Neural progenitor cell (in vitro differentiated cells): ENCODE measurements at regions not wholly inside any gene's neighbourhood (a gene's known extent, or its start where the extent isn't known, plus 50 kb on each side); places are given as distances from the start of the nearest gene placed in this dataset.

Experiments used
- DNase-seq: peaks from one replicate; pipeline ENCODE4 v3.0.0-alpha.2; 2016; ENCODE audit warnings: low spot score
- H2AFZ ChIP-seq: fragments of 200-600 bp; sonication (generic); replicated peaks from 2 replicates; pipeline ENCODE4 v1.6.1; 2016; ENCODE audit warnings: antibody characterized with exemption
- H3F3A ChIP-seq: fragments of 200-600 bp; sonication (generic); 2 replicates; pipeline ENCODE4 v1.6.1; 2016; ENCODE audit warnings: antibody characterized with exemption, low read depth
- H3K27ac ChIP-seq: fragments of 200-600 bp; sonication (generic); 2 replicates; pipeline ENCODE4 v1.5.1; 2016; ENCODE audit warnings: mild to moderate bottlenecking
- H3K27me3 ChIP-seq: fragments of 200-600 bp; sonication (generic); 2 replicates; pipeline ENCODE4 v1.6.1; 2016; ENCODE audit warnings: mild to moderate bottlenecking, moderate library complexity
- H3K36me3 ChIP-seq: fragments of 200-600 bp; sonication (generic); 2 replicates; pipeline ENCODE4 v1.5.1; 2016
- H3K4me1 ChIP-seq: fragments of 200-600 bp; sonication (generic); 2 replicates; pipeline ENCODE4 v1.6.1; 2016; ENCODE audit warnings: mixed run types
- H3K4me2 ChIP-seq: fragments of 200-600 bp; sonication (generic); 2 replicates; pipeline ENCODE4 v1.6.1; 2016
- H3K4me3 ChIP-seq: fragments of 200-600 bp; sonication (generic); 2 replicates; pipeline ENCODE4 v1.5.1; 2016
- H3K79me2 ChIP-seq: fragments of 200-600 bp; sonication (generic); 2 replicates; pipeline ENCODE4 v1.6.1; 2016; ENCODE audit warnings: low read depth
- H3K9ac ChIP-seq: fragments of 200-600 bp; sonication (generic); 2 replicates; pipeline ENCODE4 v1.6.1; 2016
- H3K9me3 ChIP-seq: fragments of 200-600 bp; sonication (generic); 2 replicates; pipeline ENCODE4 v1.5.1; 2016; ENCODE audit warnings: low read depth
- H4K20me1 ChIP-seq: fragments of 200-600 bp; sonication (generic); 2 replicates; pipeline ENCODE4 v1.6.1; 2016; ENCODE audit warnings: low read depth
- H3K27ac Mint-ChIP-seq: 3 replicates; pipeline ENCODE4 v1.8.0; 2021; ENCODE audit warnings: mixed read lengths
- H3K27me3 Mint-ChIP-seq: 2 replicates; pipeline ENCODE4 v1.8.0; 2022; ENCODE audit warnings: low read depth, mild to moderate bottlenecking, inconsistent platforms, moderate library complexity, mixed read lengths; ENCODE audit not compliant: insufficient read depth
- H3K36me3 Mint-ChIP-seq: 3 replicates; pipeline ENCODE4 v1.8.0; 2021; ENCODE audit warnings: mixed read lengths
- H3K4me1 Mint-ChIP-seq: 3 replicates; pipeline ENCODE4 v1.8.0; 2021; ENCODE audit warnings: mixed read lengths
- H3K4me3 Mint-ChIP-seq: 3 replicates; pipeline ENCODE4 v1.8.0; 2021; ENCODE audit warnings: mild to moderate bottlenecking, moderate library complexity, mixed read lengths
- H3K9me3 Mint-ChIP-seq: 3 replicates; pipeline ENCODE4 v1.8.0; 2020; ENCODE audit warnings: mixed read lengths
- EZH2 ChIP-seq: fragments of 200-600 bp; sonication (generic); IDR thresholded peaks from 2 replicates; pipeline ENCODE4 v1.6.1; 2017; ENCODE audit warnings: antibody characterized with exemption, mild to moderate bottlenecking, moderate library complexity
- EZH2phosphoT487 ChIP-seq: fragments of 200-600 bp; sonication (generic); IDR thresholded peaks from 2 replicates; pipeline ENCODE4 v1.6.1; 2017; ENCODE audit warnings: antibody characterized with exemption
- TF ChIP-seq, protein P1 (sequence below): fragments of 200-600 bp; sonication (generic); IDR thresholded peaks from 2 replicates; pipeline ENCODE4 v1.5.1; 2017; ENCODE audit warnings: antibody characterized with exemption, mild to moderate bottlenecking

DNA sequence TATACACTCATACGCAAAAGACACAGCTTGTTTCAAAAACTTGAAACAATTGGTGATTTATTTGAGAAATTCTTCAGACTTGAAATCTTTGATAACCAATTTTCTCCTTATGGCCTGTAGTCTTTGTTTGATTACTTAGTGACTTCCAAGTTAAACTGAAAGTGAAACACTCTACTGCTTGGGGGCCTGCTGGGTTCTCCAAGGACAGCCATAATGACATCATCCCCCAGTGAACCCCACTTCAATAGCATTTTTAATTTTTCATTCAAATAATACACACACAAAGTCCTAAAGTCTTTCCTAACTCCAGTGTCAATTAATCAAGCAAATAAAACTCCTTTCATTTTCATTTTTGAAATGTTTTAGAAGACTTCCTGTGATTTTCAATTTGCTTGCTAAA is 59.2 kb downstream of the KRTAP19-8 start:
- Histone ChIP-seq H3K27ac (no peak overlapping the region), H3K9ac (no peak overlapping the region), H3K27me3 (no peaks in the 10 kb centered on the region), H3K79me2 (no peaks in the 10 kb centered on the region), H2AFZ (no peak overlapping the region), H3K4me2 (no peak overlapping the region), H3K36me3 (no peaks in the 10 kb centered on the region), H3K4me1 (no peaks in the 10 kb centered on the region), H3K4me3 (no peak overlapping the region), H3K9me3 (no peaks in the 10 kb centered on the region), H3F3A (no peaks in the 10 kb centered on the region), H4K20me1 (no peaks in the 10 kb centered on the region)
- no peak overlapping the region for H3K4me3 Mint-ChIP-seq
- H3K27ac Mint-ChIP-seq: no peak overlapping the region
- no peaks in the 10 kb centered on the region for H3K9me3 Mint-ChIP-seq
- no peaks in the 10 kb centered on the region for H3K36me3 Mint-ChIP-seq
- DNase-seq: no peak
- H3K27me3 Mint-ChIP-seq: no peaks in the 10 kb centered on the region
- peaks cover 2% of the 10 kb centered on the region for H3K4me1 Mint-ChIP-seq
- TF ChIP-seq EZH2phosphoT487: no peak
- TF ChIP-seq, protein P1, sequence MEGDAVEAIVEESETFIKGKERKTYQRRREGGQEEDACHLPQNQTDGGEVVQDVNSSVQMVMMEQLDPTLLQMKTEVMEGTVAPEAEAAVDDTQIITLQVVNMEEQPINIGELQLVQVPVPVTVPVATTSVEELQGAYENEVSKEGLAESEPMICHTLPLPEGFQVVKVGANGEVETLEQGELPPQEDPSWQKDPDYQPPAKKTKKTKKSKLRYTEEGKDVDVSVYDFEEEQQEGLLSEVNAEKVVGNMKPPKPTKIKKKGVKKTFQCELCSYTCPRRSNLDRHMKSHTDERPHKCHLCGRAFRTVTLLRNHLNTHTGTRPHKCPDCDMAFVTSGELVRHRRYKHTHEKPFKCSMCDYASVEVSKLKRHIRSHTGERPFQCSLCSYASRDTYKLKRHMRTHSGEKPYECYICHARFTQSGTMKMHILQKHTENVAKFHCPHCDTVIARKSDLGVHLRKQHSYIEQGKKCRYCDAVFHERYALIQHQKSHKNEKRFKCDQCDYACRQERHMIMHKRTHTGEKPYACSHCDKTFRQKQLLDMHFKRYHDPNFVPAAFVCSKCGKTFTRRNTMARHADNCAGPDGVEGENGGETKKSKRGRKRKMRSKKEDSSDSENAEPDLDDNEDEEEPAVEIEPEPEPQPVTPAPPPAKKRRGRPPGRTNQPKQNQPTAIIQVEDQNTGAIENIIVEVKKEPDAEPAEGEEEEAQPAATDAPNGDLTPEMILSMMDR: no peak

DNA sequence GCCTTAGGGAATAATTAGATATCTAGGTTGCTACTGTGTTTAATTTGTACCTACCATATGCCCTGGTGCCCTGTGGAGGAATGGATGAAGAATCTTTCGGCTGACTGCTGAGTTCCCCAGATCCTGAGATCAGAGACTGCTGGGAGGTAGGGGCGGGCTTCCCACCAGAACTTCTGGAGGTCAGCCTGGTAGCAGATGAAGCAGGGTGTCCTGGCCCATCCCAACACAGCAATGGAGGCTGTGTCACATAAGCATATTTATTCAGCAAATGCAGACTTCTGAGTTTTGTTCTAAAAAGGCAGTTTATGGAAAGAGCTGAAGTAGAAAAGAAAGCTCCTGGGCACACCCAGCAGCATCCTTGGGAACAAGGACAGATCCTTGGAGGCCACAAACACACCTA is 74.0 kb downstream of the KRTAP19-8 start:
- no peaks in the 10 kb centered on the region for H3K4me1 ChIP-seq
- Mint-ChIP-seq H3K27me3 (no peaks in the 10 kb centered on the region), H3K4me1 (no peaks in the 10 kb centered on the region), H3K9me3 (no peaks in the 10 kb centered on the region), H3K4me3 (no peak overlapping the region), H3K36me3 (no peaks in the 10 kb centered on the region), H3K27ac (no peak overlapping the region)
- no peak overlapping the region for H3K9ac ChIP-seq
- no peak overlapping the region for H3K27ac ChIP-seq
- H3K79me2 ChIP-seq: no peaks in the 10 kb centered on the region
- no peak overlapping the region for H3K4me3 ChIP-seq
- H3F3A ChIP-seq: no peaks in the 10 kb centered on the region
- TF ChIP-seq, protein P1: no peak
- no peak for TF ChIP-seq EZH2
- TF ChIP-seq EZH2phosphoT487: no peak
- no peaks in the 10 kb centered on the region for H3K36me3 ChIP-seq
- H3K27me3 ChIP-seq: no peaks in the 10 kb centered on the region
- H2AFZ ChIP-seq: no peak overlapping the region
- no peaks in the 10 kb centered on the region for H3K9me3 ChIP-seq
- no peaks in the 10 kb centered on the region for H4K20me1 ChIP-seq
- no peak overlapping the region for H3K4me2 ChIP-seq
- DNase-seq: no peak

DNA sequence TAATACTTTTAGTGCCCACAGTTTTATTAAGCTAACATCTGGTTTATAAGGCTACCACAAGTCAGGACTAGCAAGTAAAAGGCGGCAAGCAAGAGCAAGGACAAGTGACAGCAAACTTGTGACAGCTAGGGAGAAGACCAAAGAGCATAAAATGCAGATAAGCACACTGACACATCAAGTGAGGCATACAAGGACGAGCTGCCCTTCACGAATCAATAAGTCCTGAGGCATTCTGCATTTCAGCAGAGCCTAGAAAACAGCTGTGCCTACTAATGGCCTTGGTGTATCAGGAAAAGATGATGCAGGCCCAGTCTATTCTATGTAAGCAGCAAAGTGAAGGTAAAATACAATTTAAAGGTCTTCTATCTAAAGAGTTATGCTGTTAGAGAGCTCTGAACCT is 74.8 kb downstream of the KRTAP19-8 start:
- Histone ChIP-seq H2AFZ (no peak overlapping the region), H3K9ac (no peak overlapping the region), H3K27me3 (no peaks in the 10 kb centered on the region), H4K20me1 (no peaks in the 10 kb centered on the region), H3K4me1 (no peaks in the 10 kb centered on the region), H3F3A (no peaks in the 10 kb centered on the region), H3K79me2 (no peaks in the 10 kb centered on the region), H3K27ac (no peak overlapping the region), H3K4me3 (no peak overlapping the region), H3K4me2 (no peak overlapping the region), H3K36me3 (no peaks in the 10 kb centered on the region), H3K9me3 (no peaks in the 10 kb centered on the region)
- no peak overlapping the region for H3K4me3 Mint-ChIP-seq
- no peaks in the 10 kb centered on the region for H3K27me3 Mint-ChIP-seq
- TF ChIP-seq, protein P1: no peak
- TF ChIP-seq EZH2phosphoT487 (no peak), EZH2 (no peak)
- no peak for DNase-seq
- no peaks in the 10 kb centered on the region for H3K36me3 Mint-ChIP-seq
- H3K27ac Mint-ChIP-seq: no peak overlapping the region
- H3K4me1 Mint-ChIP-seq: no peaks in the 10 kb centered on the region
- H3K9me3 Mint-ChIP-seq: no peaks in the 10 kb centered on the region

DNA sequence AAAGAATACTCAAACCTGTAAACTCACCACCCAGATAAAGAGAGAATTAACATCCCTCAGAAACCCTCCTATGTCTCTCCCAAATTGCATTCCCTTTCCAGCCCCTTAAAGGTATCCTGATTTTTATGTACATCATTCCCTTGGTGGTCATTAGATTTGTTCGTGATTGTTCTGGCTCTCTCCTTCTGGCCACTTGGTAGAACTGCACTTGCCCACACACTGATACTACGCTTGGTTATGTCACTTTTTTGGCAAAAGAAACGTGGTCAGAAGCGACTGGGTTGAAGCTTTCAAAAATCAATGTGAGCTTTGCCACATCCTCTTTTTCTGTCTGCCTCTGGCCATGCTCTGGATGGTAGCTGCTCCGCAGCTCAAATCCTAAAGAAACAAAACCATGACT is 76.3 kb downstream of the KRTAP19-8 start:
- Mint-ChIP-seq H3K36me3 (no peaks in the 10 kb centered on the region), H3K4me3 (no peak overlapping the region), H3K27me3 (no peaks in the 10 kb centered on the region), H3K27ac (no peak overlapping the region), H3K4me1 (no peaks in the 10 kb centered on the region), H3K9me3 (no peaks in the 10 kb centered on the region)
- no peak for TF ChIP-seq EZH2
- no peak for TF ChIP-seq EZH2phosphoT487
- TF ChIP-seq, protein P1: peak; percentile 50
- H3K27me3 ChIP-seq: no peaks in the 10 kb centered on the region
- H2AFZ ChIP-seq: no peak overlapping the region
- peak; percentile 15 for DNase-seq
- no peak overlapping the region for H3K4me2 ChIP-seq
- no peaks in the 10 kb centered on the region for H3K36me3 ChIP-seq
- no peaks in the 10 kb centered on the region for H4K20me1 ChIP-seq
- no peak overlapping the region for H3K9ac ChIP-seq
- H3K4me3 ChIP-seq: no peak overlapping the region
- no peaks in the 10 kb centered on the region for H3F3A ChIP-seq
- H3K79me2 ChIP-seq: no peaks in the 10 kb centered on the region
- no peaks in the 10 kb centered on the region for H3K9me3 ChIP-seq
- H3K27ac ChIP-seq: no peak overlapping the region
- no peaks in the 10 kb centered on the region for H3K4me1 ChIP-seq
